ENCODE measurements at regions not wholly inside any gene's neighbourhood (a gene's known extent, or its start where the extent isn't known, plus 50 kb on each side); places are given as distances from the start of the nearest gene placed in this dataset.

DNA sequence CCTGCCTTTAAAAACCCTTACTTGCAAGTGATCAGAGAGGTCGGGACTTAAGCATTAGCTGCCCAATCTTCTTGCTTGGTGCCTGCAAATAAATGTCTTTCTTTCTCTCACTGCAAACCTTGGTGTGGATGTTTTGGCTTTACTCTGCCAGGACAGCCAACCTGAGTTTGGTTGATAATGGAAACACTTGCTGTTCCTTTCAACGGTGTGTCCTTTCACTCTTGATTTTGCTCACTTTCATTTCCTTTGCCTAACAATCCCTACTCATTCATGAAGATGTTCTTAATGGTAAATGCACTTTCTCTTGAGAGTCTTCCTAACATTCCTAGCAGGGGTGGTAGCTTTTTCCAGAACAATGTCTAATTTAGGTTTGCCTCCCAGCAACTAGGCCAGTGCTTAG lies 366.2 kb downstream of the HRH4 start:
- TF ChIP-seq, protein P1, sequence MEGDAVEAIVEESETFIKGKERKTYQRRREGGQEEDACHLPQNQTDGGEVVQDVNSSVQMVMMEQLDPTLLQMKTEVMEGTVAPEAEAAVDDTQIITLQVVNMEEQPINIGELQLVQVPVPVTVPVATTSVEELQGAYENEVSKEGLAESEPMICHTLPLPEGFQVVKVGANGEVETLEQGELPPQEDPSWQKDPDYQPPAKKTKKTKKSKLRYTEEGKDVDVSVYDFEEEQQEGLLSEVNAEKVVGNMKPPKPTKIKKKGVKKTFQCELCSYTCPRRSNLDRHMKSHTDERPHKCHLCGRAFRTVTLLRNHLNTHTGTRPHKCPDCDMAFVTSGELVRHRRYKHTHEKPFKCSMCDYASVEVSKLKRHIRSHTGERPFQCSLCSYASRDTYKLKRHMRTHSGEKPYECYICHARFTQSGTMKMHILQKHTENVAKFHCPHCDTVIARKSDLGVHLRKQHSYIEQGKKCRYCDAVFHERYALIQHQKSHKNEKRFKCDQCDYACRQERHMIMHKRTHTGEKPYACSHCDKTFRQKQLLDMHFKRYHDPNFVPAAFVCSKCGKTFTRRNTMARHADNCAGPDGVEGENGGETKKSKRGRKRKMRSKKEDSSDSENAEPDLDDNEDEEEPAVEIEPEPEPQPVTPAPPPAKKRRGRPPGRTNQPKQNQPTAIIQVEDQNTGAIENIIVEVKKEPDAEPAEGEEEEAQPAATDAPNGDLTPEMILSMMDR (IDR thresholded peaks at IDR 0.05), result no peak
- TF ChIP-seq EZH2 (IDR thresholded peaks at IDR 0.05; ENCODE audit: borderline replicate concordance, insufficient read depth, low read depth, low read length, poor library complexity, severe bottlenecking), result no peak

Measured in B cell (primary cell).